A549 (cell line): ENCODE measurements at regions not wholly inside any gene's neighbourhood (a gene's known extent, or its start where the extent isn't known, plus 50 kb on each side); places are given as distances from the start of the nearest gene placed in this dataset.

Source experiments
- ATAC-seq, 2 experiments: fragments of 200-7000 bp in 1 of 2; fragments of >200 bp in 1 of 2; cut with Nextera tagmentation in 1 of 2; cut with Tn5 transposase in 1 of 2; 3 replicates each; pipeline versions ENCODE4 v1.8.0 to v1.9.1; 2018 to 2020; ENCODE audit warnings: mild to moderate bottlenecking in 1 of 2, moderate library complexity in 1 of 2
- CTCF ChIA-PET: fragments of 300-600 bp; sonication (Branson Sonifier 250); formaldehyde crosslinking; extraction: SDS; loops from one replicate; lab custom pipeline; 2021; ENCODE audit warnings: antibody characterized with exemption, inconsistent platforms; lab: Yijun Ruan, JAX
- POLR2A ChIA-PET: fragments of 350-600 bp; formaldehyde crosslinking; extraction: SDS; loops from one replicate; lab custom pipeline; 2021; ENCODE audit warnings: antibody characterized with exemption, inconsistent platforms; lab: Yijun Ruan, JAX
- DNase-seq, 2 experiments: peaks; one replicate each; pipeline versions ENCODE4 v3.0.0 to v3.0.0-alpha.2; 2011 to 2016; ENCODE audit warnings: low read depth in 1 of 2, low spot score in 1 of 2
- FAIRE-seq: peaks from 2 replicates; lab custom pipeline; 2011; peaks lifted over from hg19 to GRCh38; lab: Jason Lieb, UNC
- H3K27ac ChIP-seq, 2 experiments: fragments of >200 bp; sonication (Bioruptor Twin); formaldehyde crosslinking; 3 replicates each; pipeline ENCODE4 v1.5.1; 2016 to 2017
- H3K4me1 ChIP-seq: fragments of >200 bp; sonication (Bioruptor Twin); formaldehyde crosslinking; 3 replicates; pipeline ENCODE4 v1.6.1; 2016
- H3K4me2 ChIP-seq: fragments of >200 bp; sonication (Bioruptor Twin); formaldehyde crosslinking; 3 replicates; pipeline ENCODE4 v1.6.1; 2016
- H3K4me3 ChIP-seq: fragments of >200 bp; sonication (Bioruptor Twin); formaldehyde crosslinking; 3 replicates; pipeline ENCODE4 v1.5.1; 2016
- H3K9me3 ChIP-seq: fragments of >200 bp; sonication (Bioruptor Twin); formaldehyde crosslinking; 3 replicates; pipeline ENCODE4 v1.6.1; 2016
- CHD2 ChIP-seq: fragments of 150-350 bp; IDR thresholded peaks from 2 replicates; pipeline ENCODE4 v1.6.1; 2014; ENCODE audit warnings: low read length; ENCODE audit not compliant: partially characterized antibody
- FOSB ChIP-seq: fragments of 250-450 bp; sonication (Bioruptor Pico); IDR thresholded peaks from 2 replicates; pipeline ENCODE4 v1.5.0; 2020; ENCODE audit warnings: mild to moderate bottlenecking, moderate library complexity
- HOXA7 ChIP-seq: fragments of 250-450 bp; sonication (Bioruptor Pico); IDR thresholded peaks from 2 replicates; pipeline ENCODE4 v1.5.0; 2020; ENCODE audit warnings: mild to moderate bottlenecking, moderate library complexity
- JUN ChIP-seq, 2 experiments: fragments of >200 bp; sonication (Bioruptor Twin); formaldehyde crosslinking; IDR thresholded peaks; 2 replicates in 1 of 2; 3 replicates in 1 of 2; pipeline ENCODE4 v1.6.1; 2016 to 2017
- KDM1A ChIP-seq: fragments of 200-600 bp; sonication (generic); IDR thresholded peaks from 2 replicates; pipeline ENCODE4 v1.6.1; 2016; ENCODE audit warnings: low read depth, mild to moderate bottlenecking
- MAZ ChIP-seq: fragments of 150-350 bp; IDR thresholded peaks from 2 replicates; pipeline ENCODE4 v1.6.1; 2014; ENCODE audit warnings: antibody characterized with exemption, low read depth, low read length, borderline replicate concordance
- NFE2L2 ChIP-seq: fragments of 150-350 bp; conservative IDR thresholded peaks from 2 replicates; pipeline ENCODE4 v1.6.1; 2014; ENCODE audit warnings: low read length
- NPAS2 ChIP-seq: fragments of 250-450 bp; sonication (Bioruptor Pico); IDR thresholded peaks from 2 replicates; pipeline ENCODE4 v1.8.0; 2022; ENCODE audit warnings: mild to moderate bottlenecking, moderate library complexity, borderline replicate concordance
- NR3C1 ChIP-seq: fragments of >200 bp; sonication (Bioruptor Twin); formaldehyde crosslinking; IDR thresholded peaks from 3 replicates; pipeline ENCODE4 v1.6.1; 2017
- POLR2AphosphoS2 ChIP-seq: conservative IDR thresholded peaks from 2 replicates; pipeline ENCODE4 v1.6.1; 2012; ENCODE audit warnings: low read length, improper control_type of control experiment, inconsistent platforms
- RAD21 ChIP-seq, 2 experiments: fragments of >200 bp in 1 of 2; sonication (Bioruptor Twin) in 1 of 2; formaldehyde crosslinking in 1 of 2; IDR thresholded peaks in 1 of 2; conservative IDR thresholded peaks in 1 of 2; 2 replicates in 1 of 2; 3 replicates in 1 of 2; pipeline ENCODE4 v1.6.1; 2012 to 2018; ENCODE audit warnings: inconsistent platforms in 1 of 2
- RCOR1 ChIP-seq: fragments of 150-350 bp; IDR thresholded peaks from 2 replicates; pipeline ENCODE4 v1.6.1; 2014; ENCODE audit warnings: antibody characterized with exemption, low read length, low read depth
- RFX5 ChIP-seq: fragments of 450-650 bp; IDR thresholded peaks from 2 replicates; pipeline ENCODE4 v1.7.1; 2014; ENCODE audit warnings: antibody characterized with exemption, mild to moderate bottlenecking, moderate library complexity
- SMC3 ChIP-seq: fragments of >200 bp; sonication (Bioruptor Twin); formaldehyde crosslinking; IDR thresholded peaks from 3 replicates; pipeline ENCODE4 v1.6.1; 2018; ENCODE audit warnings: inconsistent platforms
- SREBF2 ChIP-seq: fragments of 450-650 bp; IDR thresholded peaks from 2 replicates; pipeline ENCODE4 v1.6.1; 2014; ENCODE audit warnings: mild to moderate bottlenecking, moderate library complexity
- TFCP2L1 ChIP-seq: fragments of 250-450 bp; sonication (Bioruptor Pico); IDR thresholded peaks from 2 replicates; pipeline ENCODE4 v1.5.0; 2021; ENCODE audit warnings: mild to moderate bottlenecking
- TP53 ChIP-seq: fragments of 250-450 bp; sonication (Bioruptor Pico); IDR thresholded peaks from 2 replicates; pipeline ENCODE4 v1.5.0; 2021; ENCODE audit warnings: mild to moderate bottlenecking, moderate library complexity
- ZFP36 ChIP-seq: fragments of 450-650 bp; IDR thresholded peaks from 2 replicates; pipeline ENCODE4 v1.6.1; 2014; ENCODE audit warnings: borderline replicate concordance; ENCODE audit not compliant: partially characterized antibody
- WGBS: methylation state at CpG from one replicate; pipeline ENCODE4 v1.1.6; 2017; ENCODE audit errors: missing lambda C conversion rate; 5-methylcytosine and 5-hydroxymethylcytosine counted together
- TF ChIP-seq, protein P1 (sequence below): fragments of >200 bp; sonication (Bioruptor Twin); formaldehyde crosslinking; IDR thresholded peaks from 3 replicates; pipeline ENCODE4 v1.5.1; 2016
- TF ChIP-seq, protein P2 (sequence below): fragments of 450-650 bp; IDR thresholded peaks from 2 replicates; pipeline ENCODE4 v1.6.1; 2014; ENCODE audit warnings: antibody characterized with exemption
- TF ChIP-seq, protein P3 (sequence below): fragments of 250-450 bp; sonication (Bioruptor Pico); IDR thresholded peaks from 2 replicates; pipeline ENCODE4 v1.5.0; 2020; ENCODE audit warnings: low read depth, mild to moderate bottlenecking, moderate library complexity

DNA sequence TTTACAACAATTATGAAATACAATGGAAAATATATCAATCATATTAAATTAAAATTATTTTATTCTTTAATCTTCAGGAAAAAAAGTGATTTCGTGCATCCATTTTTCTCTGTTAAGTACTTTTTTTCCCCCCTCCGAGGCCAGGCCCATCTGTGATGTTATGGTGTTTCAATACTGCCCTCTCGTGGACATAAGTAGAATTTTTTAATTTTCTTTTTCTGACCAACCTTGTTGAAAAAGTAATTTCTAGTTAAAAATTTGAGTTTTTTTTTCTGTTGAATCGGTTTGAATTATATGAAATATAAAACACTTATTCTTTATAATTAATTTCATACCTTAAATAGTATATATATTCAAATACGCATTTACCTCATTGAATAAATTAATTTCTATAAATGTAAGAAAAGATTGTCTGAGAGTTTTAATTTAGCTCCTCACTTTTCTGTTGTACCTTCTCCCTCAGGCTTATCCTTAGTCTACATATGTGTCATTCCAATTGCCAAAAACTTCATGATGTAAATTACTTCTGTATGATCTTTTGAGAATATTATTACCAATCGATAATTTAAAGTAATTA lies 175.8 kb upstream of the TECRL start:
- no peak for ATAC-seq
- Histone ChIP-seq H3K4me3 (no peak overlapping the region), H3K4me2 (no peak overlapping the region), H3K9me3 (no peaks in the 10 kb centered on the region), H3K27ac (no peak overlapping the region), H3K4me1 (no peaks in the 10 kb centered on the region)
- WGBS, result 12% methylated on average over 6 of the region's 6 CpGs
- no peak for FAIRE-seq
- CTCF ChIA-PET, result no interaction called here
- TF ChIP-seq JUN (IDR thresholded peaks at IDR 0.05), result no peak
- no peak for TF ChIP-seq CHD2
- TF ChIP-seq, protein P1, sequence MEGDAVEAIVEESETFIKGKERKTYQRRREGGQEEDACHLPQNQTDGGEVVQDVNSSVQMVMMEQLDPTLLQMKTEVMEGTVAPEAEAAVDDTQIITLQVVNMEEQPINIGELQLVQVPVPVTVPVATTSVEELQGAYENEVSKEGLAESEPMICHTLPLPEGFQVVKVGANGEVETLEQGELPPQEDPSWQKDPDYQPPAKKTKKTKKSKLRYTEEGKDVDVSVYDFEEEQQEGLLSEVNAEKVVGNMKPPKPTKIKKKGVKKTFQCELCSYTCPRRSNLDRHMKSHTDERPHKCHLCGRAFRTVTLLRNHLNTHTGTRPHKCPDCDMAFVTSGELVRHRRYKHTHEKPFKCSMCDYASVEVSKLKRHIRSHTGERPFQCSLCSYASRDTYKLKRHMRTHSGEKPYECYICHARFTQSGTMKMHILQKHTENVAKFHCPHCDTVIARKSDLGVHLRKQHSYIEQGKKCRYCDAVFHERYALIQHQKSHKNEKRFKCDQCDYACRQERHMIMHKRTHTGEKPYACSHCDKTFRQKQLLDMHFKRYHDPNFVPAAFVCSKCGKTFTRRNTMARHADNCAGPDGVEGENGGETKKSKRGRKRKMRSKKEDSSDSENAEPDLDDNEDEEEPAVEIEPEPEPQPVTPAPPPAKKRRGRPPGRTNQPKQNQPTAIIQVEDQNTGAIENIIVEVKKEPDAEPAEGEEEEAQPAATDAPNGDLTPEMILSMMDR, result peak; percentile 53
- TF ChIP-seq HOXA7, result no peak
- TF ChIP-seq SMC3, result peak; percentile 16; the same call in 1 of the 3 replicates
- TF ChIP-seq TFCP2L1 (CRISPR knock-in tag), result no peak
- no peak for TF ChIP-seq ZFP36
- TF ChIP-seq MAZ, result no peak
- TF ChIP-seq NPAS2, result no peak
- no peak for TF ChIP-seq NR3C1
- TF ChIP-seq TP53 (CRISPR knock-in tag), result no peak
- TF ChIP-seq RCOR1, result no peak
- no peak for TF ChIP-seq SREBF2
- peak; percentile 41 to 45; a peak in 4 of 5 replicates for TF ChIP-seq RAD21 (conservative IDR thresholded peaks at IDR 0.05 in 1 of 2, IDR thresholded peaks at IDR 0.05 in 1 of 2)
- no peak for TF ChIP-seq FOSB (CRISPR knock-in tag)
- no peak for TF ChIP-seq NFE2L2
- TF ChIP-seq KDM1A, result no peak
- TF ChIP-seq POLR2AphosphoS2, result no peak
- POLR2A ChIA-PET, result no interaction called here
- DNase-seq, result peak in 1 of 2 experiments; percentile 46

DNA sequence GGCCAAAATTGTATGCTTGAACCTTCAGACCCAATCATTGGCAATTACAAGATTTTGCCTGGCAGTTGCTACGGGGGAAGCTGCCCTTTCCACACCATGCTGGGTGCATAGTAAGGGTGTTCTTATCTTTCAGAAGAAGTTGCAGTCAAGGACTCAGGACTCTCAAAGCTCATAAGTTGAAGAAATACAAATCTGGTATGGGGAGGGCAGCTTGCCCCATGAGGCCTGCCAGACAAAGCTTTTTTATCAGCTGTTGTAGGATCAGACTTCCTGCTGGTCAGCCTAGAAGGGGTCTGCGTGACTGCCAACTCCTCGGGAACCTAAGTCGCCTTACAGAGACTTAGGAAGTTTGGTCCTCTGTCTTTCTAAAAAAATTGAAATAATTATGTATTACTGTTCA lies 174.9 kb upstream of the TECRL start:
- WGBS, result 79% methylated on average over 4 of the region's 4 CpGs

DNA sequence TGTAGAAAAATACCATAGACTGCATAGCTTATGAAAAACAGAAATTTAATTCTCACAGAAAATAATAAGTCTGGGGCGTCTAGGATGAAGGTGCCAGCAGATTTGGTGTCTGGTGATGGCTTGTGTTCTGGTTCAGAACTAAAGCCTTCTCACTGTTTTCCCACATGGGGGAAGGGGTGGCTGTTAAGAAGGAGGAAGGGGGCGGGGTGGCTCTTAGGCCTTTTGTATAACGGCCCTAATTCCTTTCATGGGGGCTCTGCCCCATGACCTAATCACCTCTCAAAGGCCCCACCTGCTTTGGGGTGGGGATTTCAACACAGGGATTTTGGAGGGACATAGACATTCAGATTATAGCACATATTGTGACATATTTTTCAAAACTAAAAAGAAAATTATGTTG lies 173.2 kb upstream of the TECRL start:
- Histone ChIP-seq H3K27ac (no peak overlapping the region), H3K9me3 (no peaks in the 10 kb centered on the region), H3K4me2 (no peak overlapping the region), H3K4me3 (no peak overlapping the region), H3K4me1 (no peaks in the 10 kb centered on the region)
- ChIA-PET POLR2A (no interaction called here), CTCF (no interaction called here)
- 52% methylated on average over 2 of the region's 3 CpGs for WGBS
- TF ChIP-seq RFX5, result no peak
- TF ChIP-seq, protein P2, sequence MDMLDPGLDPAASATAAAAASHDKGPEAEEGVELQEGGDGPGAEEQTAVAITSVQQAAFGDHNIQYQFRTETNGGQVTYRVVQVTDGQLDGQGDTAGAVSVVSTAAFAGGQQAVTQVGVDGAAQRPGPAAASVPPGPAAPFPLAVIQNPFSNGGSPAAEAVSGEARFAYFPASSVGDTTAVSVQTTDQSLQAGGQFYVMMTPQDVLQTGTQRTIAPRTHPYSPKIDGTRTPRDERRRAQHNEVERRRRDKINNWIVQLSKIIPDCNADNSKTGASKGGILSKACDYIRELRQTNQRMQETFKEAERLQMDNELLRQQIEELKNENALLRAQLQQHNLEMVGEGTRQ, result no peak
- FAIRE-seq (no peak), DNase-seq (no peak), ATAC-seq (no peak)

More for the DNA sequence above, 174.9 kb upstream of the TECRL start:
- TF ChIP-seq, protein P3, sequence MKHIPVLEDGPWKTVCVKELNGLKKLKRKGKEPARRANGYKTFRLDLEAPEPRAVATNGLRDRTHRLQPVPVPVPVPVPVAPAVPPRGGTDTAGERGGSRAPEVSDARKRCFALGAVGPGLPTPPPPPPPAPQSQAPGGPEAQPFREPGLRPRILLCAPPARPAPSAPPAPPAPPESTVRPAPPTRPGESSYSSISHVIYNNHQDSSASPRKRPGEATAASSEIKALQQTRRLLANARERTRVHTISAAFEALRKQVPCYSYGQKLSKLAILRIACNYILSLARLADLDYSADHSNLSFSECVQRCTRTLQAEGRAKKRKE, result no peak
- TF ChIP-seq SREBF2 (no peak), NPAS2 (no peak), TFCP2L1 (CRISPR knock-in tag) (no peak)
- no peak for FAIRE-seq
- ChIA-PET CTCF (no interaction called here), POLR2A (no interaction called here)
- DNase-seq, result no peak
- Histone ChIP-seq H3K4me1 (no peaks in the 10 kb centered on the region), H3K9me3 (no peaks in the 10 kb centered on the region), H3K4me3 (no peak overlapping the region), H3K4me2 (no peak overlapping the region), H3K27ac (no peak overlapping the region)
- ATAC-seq, result no peak
